Activated CD4-positive, alpha-beta memory T cell treated with anti-CD3 and anti-CD28 coated beads for 36 hours (primary cell): ENCODE measurements at regions not wholly inside any gene's neighbourhood (a gene's known extent, or its start where the extent isn't known, plus 50 kb on each side); places are given as distances from the start of the nearest gene placed in this dataset.
"Not testable (repeated sequence)": the region's sequence is repeated elsewhere in the genome, so short reads cannot be mapped to it uniquely, and the experiment has no call there.

Source experiments
- CTCF ChIA-PET: fragments of 350-600 bp; sonication (Branson Sonifier 250); formaldehyde crosslinking; loops from one replicate; lab custom pipeline; 2021; ENCODE audit warnings: antibody characterized with exemption, inconsistent platforms; lab: Charles Lee
- POLR2A ChIA-PET: fragments of 350-600 bp; sonication (Branson Sonifier 250); formaldehyde crosslinking; loops from one replicate; lab custom pipeline; 2021; ENCODE audit warnings: antibody characterized with exemption; lab: Charles Lee
- DNase-seq: peaks from one replicate; pipeline ENCODE4 v3.0.0-alpha.2; 2020
- H3K27ac Mint-ChIP-seq: one replicate; pipeline ENCODE4 v1.8.0; 2021; ENCODE audit warnings: mixed read lengths
- H3K27me3 Mint-ChIP-seq: one replicate; pipeline ENCODE4 v1.8.0; 2021; ENCODE audit warnings: mixed read lengths
- H3K36me3 Mint-ChIP-seq: one replicate; pipeline ENCODE4 v1.8.0; 2021; ENCODE audit warnings: mixed read lengths
- H3K4me1 Mint-ChIP-seq: one replicate; pipeline ENCODE4 v1.8.0; 2021; ENCODE audit warnings: low read depth, mixed read lengths
- H3K4me3 Mint-ChIP-seq: one replicate; pipeline ENCODE4 v1.8.0; 2021; ENCODE audit warnings: mild to moderate bottlenecking, mixed read lengths
- H3K9me3 Mint-ChIP-seq: one replicate; pipeline ENCODE4 v1.8.0; 2021; ENCODE audit warnings: mixed read lengths
- intact Hi-C: fragments of 100-400 bp; cut with micrococcal nuclease; formaldehyde crosslinking; loops from one replicate; pipeline ENCODE4 v1.15.1; 2023

DNA sequence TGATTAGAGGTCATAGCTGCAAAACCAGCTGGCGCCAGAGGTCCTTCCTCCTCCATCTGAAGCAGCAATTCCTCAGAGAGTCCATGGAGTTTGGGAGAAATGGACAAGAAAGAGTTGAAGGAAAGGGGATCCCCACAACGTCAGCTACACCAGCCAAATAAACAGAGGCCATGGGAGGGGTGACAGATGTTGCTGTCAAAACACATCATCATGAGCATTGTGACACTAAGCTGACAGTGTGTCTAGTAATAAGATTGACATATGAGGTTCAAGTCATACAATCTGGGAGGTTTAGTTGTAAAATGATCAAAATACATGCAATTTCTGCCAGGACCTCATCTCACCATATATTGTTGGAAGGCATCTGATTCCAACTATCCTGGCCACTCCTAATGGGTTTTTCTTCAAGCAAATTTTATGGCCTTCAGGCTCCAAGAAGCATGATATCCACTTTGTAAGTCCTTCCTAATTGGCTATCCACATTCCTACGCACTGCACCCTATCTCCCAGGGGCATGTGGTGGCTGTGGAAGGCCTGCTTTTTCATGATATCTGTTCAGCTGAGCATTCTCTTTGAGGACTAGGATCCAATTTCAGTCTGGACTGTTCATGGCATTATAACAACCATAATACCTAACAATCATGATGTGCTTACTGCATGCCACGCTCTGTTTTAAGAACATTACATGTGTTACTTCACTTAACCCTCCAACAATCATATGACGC, 335.0 kb upstream of the ID2 start:
- ChIA-PET POLR2A (no interaction called here), CTCF (no interaction called here)
- Mint-ChIP-seq H3K9me3 (no peaks in the 10 kb centered on the region), H3K4me3 (no peak overlapping the region), H3K36me3 (no peaks in the 10 kb centered on the region), H3K27ac (no peak overlapping the region), H3K27me3 (no peaks in the 10 kb centered on the region), H3K4me1 (no peaks in the 10 kb centered on the region)
- intact Hi-C loops, result no loop called here
- no peak for DNase-seq

DNA sequence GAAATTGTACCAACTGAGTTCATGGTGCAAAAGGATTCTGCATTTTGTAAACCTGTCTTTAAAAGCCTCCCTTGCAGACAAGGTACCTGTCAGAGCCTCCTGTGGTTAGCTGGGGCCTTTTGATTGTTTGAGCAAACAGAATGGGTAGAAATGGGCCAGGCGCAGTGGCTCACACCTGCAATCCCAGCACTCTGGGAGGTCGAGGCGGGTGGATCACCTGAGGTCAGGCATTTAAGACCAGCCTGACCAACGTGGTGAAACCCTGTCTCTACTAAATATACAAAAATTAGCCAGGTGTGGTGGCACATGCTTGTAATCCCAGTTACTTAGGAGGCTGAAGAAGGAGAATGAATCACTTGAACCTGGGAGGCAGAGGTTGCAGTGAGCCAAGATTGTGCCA, 332.9 kb upstream of the ID2 start:
- intact Hi-C loops, H3K27me3 Mint-ChIP-seq, H3K4me3 Mint-ChIP-seq, POLR2A ChIA-PET, H3K27ac Mint-ChIP-seq, H3K9me3 Mint-ChIP-seq, H3K36me3 Mint-ChIP-seq, H3K4me1 Mint-ChIP-seq, CTCF ChIA-PET, DNase-seq: not testable (repeated sequence)

DNA sequence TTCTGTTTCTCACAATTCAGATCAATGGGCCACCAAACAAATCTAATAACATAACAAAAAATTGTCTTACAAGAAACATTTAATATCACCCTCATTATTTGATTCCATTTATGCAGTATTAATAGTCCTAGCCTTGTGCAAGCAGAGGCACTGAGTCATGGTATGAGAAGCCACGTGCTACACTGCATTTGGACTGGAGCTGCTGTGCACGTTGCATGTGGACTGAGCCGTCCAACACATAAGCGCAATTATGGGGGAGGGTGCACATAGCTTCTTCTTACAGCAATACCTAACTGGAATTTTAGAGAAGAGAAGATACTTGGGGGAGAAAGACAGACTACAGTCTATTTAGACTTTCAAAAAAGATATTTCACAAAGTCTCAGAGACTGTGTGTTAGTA, 329.6 kb upstream of the ID2 start:
- H3K36me3 Mint-ChIP-seq, result no peaks in the 10 kb centered on the region
- H3K4me3 Mint-ChIP-seq, result no peak overlapping the region
- ChIA-PET POLR2A (no interaction called here), CTCF (no interaction called here)
- no peak overlapping the region for H3K27ac Mint-ChIP-seq
- H3K9me3 Mint-ChIP-seq, result no peaks in the 10 kb centered on the region
- no peak for DNase-seq
- H3K4me1 Mint-ChIP-seq, result no peaks in the 10 kb centered on the region
- no peaks in the 10 kb centered on the region for H3K27me3 Mint-ChIP-seq
- intact Hi-C loops, result no loop called here

DNA sequence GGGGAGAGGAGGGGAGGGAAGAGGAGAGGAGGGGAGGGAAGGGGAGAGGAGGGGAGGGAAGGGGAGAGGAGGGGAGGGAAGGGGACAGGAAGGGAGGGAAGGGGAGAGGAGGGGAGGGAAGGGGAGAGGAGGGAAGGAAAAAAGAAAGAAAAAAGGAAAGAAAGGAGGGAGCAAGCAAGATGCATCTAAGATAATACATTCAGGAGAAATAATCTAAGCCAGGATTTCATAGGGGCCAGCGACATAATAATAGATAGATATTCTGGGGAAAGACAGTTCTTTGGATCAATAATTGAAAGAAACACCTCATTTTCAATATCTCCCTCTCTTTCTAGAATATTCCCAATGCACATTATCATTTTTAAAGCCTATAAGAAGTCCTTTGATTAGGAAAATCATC, 328.9 kb upstream of the ID2 start:
- Mint-ChIP-seq H3K9me3 (no peaks in the 10 kb centered on the region), H3K4me1 (no peaks in the 10 kb centered on the region), H3K36me3 (no peaks in the 10 kb centered on the region)

DNA sequence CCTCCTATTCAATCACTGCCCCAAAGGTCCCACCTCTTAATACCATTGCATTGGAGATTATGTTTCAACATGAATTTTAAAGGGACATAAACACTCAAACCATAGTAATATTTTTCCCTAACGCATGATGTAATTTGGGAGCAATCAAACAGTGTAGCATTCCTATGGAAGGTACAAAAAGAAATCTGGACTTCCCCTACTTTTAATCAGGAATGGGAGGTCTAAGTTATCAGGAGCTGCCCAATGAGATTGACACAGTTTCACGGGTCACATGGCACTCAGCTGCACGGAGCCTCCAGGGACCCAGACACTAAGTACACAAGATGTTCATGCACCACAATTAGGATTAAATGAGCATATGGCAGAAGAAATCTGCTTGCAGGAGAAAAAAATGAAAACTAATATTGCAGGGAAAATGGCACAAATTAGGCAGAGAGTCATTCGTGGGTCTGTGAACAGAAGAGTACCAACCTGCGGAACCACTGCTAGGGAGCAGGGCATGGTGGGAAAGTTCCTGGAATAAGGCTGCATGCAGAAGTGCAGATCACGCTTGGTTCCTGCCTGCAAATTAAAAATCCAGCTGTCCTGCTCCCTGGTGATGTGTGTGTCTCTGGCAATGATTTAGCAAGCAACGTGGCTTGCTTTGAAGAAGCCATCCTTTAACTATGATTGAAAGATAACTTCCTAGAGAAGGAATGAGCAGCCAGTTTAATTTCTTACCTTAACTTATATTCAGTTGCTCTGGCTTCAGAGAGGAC, 326.6 kb upstream of the ID2 start:
- intact Hi-C loops, result no loop called here
- Mint-ChIP-seq H3K4me1 (no peaks in the 10 kb centered on the region), H3K27ac (no peak overlapping the region), H3K9me3 (no peaks in the 10 kb centered on the region), H3K36me3 (no peaks in the 10 kb centered on the region), H3K4me3 (no peak overlapping the region), H3K27me3 (no peaks in the 10 kb centered on the region)
- ChIA-PET POLR2A (no interaction called here), CTCF (no interaction called here)
- DNase-seq, result no peak

More for the DNA sequence above, 328.9 kb upstream of the ID2 start:
- no peak for DNase-seq
- ChIA-PET CTCF (no interaction called here), POLR2A (no interaction called here)
- no peak overlapping the region for H3K4me3 Mint-ChIP-seq
- H3K27ac Mint-ChIP-seq, result no peak overlapping the region
- intact Hi-C loops, result no loop called here
- no peaks in the 10 kb centered on the region for H3K27me3 Mint-ChIP-seq

DNA sequence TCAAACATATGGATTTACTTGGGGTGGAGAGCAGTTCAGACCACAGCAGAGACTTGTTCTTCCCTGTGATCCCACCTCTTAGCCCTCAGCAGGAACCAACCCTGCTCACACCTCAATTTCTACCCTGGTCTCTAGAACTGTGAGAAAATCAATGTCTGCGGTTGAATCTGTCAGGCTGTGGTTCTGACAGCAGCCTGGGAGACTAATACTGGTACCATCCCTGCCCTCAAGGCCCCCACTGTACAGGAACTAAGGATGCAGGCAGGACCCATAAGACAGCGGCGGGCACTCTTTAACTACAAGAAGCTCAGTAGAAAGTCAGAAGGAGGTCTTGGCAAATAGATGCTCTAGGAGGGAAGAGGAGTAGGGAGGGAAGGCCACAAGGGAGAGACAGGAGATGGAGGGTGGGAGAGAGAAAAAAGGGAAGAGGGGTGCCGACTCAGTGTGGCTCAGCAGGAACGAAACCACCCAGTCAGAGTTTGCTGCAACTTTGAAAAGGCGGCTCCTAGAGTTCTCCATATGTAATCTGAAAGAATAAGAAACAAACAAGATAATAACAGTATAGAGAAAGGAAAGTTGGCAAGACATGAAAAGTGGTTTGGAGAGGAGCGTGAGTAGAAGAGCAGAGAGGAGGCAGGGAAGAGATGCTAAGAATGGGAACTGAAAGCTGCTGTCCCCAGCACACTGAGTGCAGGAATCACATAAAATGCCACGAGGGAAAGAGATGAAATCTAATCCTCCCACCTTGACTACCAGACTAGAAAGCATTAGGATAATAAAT, 323.9 kb upstream of the ID2 start:
- H3K9me3 Mint-ChIP-seq, result no peaks in the 10 kb centered on the region
- ChIA-PET CTCF (interaction anchor here (0.6 kb wide), 1 partner anchor 17 kb away, joined by 3 read pairs; no protein-coding TSS in a partner anchor), POLR2A (no interaction called here)
- H3K4me1 Mint-ChIP-seq, result no peaks in the 10 kb centered on the region
- H3K27ac Mint-ChIP-seq, result no peak overlapping the region
- no peaks in the 10 kb centered on the region for H3K27me3 Mint-ChIP-seq
- intact Hi-C loops, result no loop called here
- DNase-seq, result no peak
- H3K4me3 Mint-ChIP-seq, result no peak overlapping the region
- no peaks in the 10 kb centered on the region for H3K36me3 Mint-ChIP-seq

DNA sequence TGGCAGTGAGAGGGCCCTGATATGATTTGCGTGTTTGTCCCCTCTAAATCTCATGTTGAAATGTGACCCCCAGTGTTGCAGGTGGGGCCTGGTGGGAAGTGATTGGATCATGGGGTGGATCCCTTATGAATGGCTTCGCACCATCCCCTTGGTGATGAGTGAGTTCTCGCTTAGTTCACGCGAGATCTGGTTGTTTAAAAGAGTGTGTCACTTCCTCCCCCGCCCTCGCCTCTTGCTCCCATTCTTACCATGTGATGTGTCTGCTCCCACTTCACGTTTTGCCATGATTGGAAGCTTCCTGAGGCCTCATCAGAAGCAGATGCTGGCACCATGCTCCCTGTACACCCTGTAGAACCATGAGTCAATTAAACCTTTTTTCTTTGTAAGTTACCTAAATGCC, 319.9 kb upstream of the ID2 start:
- Mint-ChIP-seq H3K4me3 (no peak overlapping the region), H3K9me3 (no peaks in the 10 kb centered on the region), H3K27ac (no peak overlapping the region), H3K27me3 (no peaks in the 10 kb centered on the region), H3K36me3 (no peaks in the 10 kb centered on the region), H3K4me1 (no peaks in the 10 kb centered on the region)
- ChIA-PET POLR2A (no interaction called here), CTCF (no interaction called here)
- intact Hi-C loops, result no loop called here
- no peak for DNase-seq

DNA sequence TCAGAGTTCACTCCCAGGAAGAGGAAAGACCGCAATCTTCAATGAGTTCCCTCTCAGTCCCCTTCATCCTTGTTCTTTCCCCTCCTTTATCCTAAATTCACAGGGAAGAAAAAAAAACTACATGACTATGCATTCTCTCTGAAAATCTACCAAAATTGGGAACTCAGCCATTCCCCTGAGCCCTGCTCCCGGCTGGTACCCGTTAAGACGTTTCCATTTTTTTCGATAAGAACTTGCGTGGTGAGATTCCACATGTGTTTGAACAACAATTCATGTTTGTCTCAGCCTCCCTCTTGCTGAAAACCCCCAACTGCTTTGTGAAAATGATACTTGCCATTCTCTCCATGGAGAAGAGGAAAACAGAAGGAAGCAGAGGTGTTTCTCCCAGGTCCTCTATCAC, 318.7 kb upstream of the ID2 start:
- Mint-ChIP-seq H3K4me1 (no peaks in the 10 kb centered on the region), H3K4me3 (no peak overlapping the region), H3K27ac (no peak overlapping the region), H3K36me3 (no peaks in the 10 kb centered on the region), H3K27me3 (no peaks in the 10 kb centered on the region), H3K9me3 (no peaks in the 10 kb centered on the region)
- intact Hi-C loops, result no loop called here
- ChIA-PET CTCF (no interaction called here), POLR2A (no interaction called here)
- no peak for DNase-seq

DNA sequence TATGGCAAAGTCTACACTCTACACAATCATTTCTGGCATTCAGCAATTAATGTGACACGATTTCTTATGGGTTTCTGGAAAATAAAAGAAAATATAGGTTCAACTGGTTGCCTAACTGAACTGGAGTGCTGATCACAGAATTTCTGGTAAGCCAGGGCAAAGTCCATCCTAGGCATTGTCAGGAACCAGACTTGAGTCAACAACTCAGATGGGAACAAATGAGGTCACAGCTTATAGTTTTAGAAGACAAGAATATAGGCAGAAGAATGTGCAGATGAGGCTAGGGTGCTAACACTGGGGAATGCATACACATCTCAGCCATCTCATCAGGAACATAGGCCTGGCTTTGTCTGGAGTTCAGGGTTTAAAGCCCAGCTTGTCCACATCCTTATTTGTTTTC, 317.2 kb upstream of the ID2 start:
- H3K9me3 Mint-ChIP-seq, result no peaks in the 10 kb centered on the region
- H3K27me3 Mint-ChIP-seq, result no peaks in the 10 kb centered on the region
- ChIA-PET POLR2A (interaction anchor here (0.7 kb wide), 1 partner anchor 31 kb away, joined by 3 read pairs; no protein-coding TSS in a partner anchor), CTCF (no interaction called here)
- H3K4me3 Mint-ChIP-seq, result no peak overlapping the region
- no peak overlapping the region for H3K27ac Mint-ChIP-seq
- DNase-seq, result no peak
- no peaks in the 10 kb centered on the region for H3K36me3 Mint-ChIP-seq
- intact Hi-C loops, result no loop called here
- no peaks in the 10 kb centered on the region for H3K4me1 Mint-ChIP-seq

DNA sequence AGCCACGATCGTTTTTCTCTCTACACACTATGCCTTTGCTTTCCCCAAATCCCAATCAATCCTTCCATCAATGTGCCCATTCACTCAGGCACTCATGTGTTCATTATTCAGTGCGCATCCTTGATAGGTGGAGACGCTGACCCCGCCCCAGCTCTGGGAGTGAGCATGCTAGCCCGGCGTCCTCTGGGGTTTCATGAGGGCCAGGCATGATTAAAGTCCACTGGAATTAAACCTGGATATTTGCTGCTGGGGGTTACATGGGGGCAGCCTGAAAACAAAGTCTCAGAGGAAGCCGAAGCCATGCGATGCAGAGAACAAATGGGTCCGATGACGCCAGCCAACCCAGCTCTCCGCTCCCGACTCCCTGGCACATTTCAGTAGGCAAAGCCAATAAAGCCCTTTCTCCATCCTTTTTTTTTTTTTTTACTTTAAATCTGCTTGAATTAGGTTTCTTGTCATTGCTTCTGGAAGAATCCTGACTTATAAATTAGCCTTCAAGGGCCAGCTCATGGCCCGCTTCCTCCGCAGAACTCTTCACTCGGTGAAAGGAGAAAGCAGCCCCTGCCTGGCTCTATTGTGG, 316.4 kb upstream of the ID2 start:
- CTCF ChIA-PET, result no interaction called here
- no peaks in the 10 kb centered on the region for H3K27me3 Mint-ChIP-seq
- no peaks in the 10 kb centered on the region for H3K9me3 Mint-ChIP-seq
- intact Hi-C loops, result no loop called here
- H3K27ac Mint-ChIP-seq, result no peak overlapping the region
- no peak overlapping the region for H3K4me3 Mint-ChIP-seq
- no peaks in the 10 kb centered on the region for H3K36me3 Mint-ChIP-seq
- H3K4me1 Mint-ChIP-seq, result no peaks in the 10 kb centered on the region
- no peak for DNase-seq
- POLR2A ChIA-PET, result no interaction called here

DNA sequence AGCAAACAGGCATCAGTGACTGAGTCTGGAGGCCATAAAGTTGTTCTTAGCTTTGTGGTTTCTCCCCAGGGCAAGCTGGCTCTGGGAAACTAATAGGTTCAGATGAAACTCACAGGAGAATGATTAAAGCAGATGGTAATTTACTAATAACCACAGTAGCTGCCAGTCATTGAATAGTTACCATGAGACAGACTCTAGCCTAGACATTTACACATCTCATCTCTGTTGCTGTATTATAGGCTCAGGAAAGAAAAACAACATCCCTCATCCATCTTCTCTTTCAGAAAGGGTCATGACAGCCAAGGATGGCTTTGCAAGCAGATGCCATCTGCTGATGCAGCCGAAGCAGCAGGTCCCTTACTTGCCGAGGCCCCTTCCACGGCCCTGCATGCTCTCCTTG, 314.0 kb upstream of the ID2 start:
- H3K4me1 Mint-ChIP-seq, result no peaks in the 10 kb centered on the region
- H3K36me3 Mint-ChIP-seq, result no peaks in the 10 kb centered on the region
- POLR2A ChIA-PET, result no interaction called here
- CTCF ChIA-PET, result no interaction called here
- no peak overlapping the region for H3K4me3 Mint-ChIP-seq
- no peak overlapping the region for H3K27ac Mint-ChIP-seq
- no peaks in the 10 kb centered on the region for H3K27me3 Mint-ChIP-seq
- intact Hi-C loops, result no loop called here
- H3K9me3 Mint-ChIP-seq, result no peaks in the 10 kb centered on the region
- no peak for DNase-seq

DNA sequence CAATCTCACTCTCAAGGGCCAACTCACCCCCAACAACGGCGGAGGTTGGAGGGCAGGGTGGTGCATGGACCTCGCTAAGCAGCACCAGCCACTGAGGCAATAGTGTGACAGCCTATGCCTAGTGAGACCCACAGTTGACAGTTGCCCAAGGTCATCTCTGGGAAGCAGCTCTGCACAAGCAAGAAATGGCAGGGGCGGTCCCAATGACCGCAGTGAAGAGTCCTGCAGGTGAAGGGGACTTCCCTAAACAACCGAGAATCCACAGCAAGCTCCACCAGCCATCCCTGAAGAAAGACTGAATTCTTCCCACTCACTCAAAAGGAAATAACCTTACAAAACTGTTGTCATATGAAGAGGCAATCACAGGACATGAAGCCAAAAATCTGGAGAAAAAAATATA, 313.4 kb upstream of the ID2 start:
- Mint-ChIP-seq H3K9me3 (peaks cover 4% of the 10 kb centered on the region), H3K4me3 (no peak overlapping the region), H3K4me1 (no peaks in the 10 kb centered on the region), H3K27me3 (no peaks in the 10 kb centered on the region), H3K36me3 (peaks cover 1% of the 10 kb centered on the region), H3K27ac (no peak overlapping the region)
- POLR2A ChIA-PET, result no interaction called here
- DNase-seq, result no peak
- intact Hi-C loops, result no loop called here
- CTCF ChIA-PET, result no interaction called here
